ENCODE measurements at regions not wholly inside any gene's neighbourhood (a gene's known extent, or its start where the extent isn't known, plus 50 kb on each side); places are given as distances from the start of the nearest gene placed in this dataset.

DNA sequence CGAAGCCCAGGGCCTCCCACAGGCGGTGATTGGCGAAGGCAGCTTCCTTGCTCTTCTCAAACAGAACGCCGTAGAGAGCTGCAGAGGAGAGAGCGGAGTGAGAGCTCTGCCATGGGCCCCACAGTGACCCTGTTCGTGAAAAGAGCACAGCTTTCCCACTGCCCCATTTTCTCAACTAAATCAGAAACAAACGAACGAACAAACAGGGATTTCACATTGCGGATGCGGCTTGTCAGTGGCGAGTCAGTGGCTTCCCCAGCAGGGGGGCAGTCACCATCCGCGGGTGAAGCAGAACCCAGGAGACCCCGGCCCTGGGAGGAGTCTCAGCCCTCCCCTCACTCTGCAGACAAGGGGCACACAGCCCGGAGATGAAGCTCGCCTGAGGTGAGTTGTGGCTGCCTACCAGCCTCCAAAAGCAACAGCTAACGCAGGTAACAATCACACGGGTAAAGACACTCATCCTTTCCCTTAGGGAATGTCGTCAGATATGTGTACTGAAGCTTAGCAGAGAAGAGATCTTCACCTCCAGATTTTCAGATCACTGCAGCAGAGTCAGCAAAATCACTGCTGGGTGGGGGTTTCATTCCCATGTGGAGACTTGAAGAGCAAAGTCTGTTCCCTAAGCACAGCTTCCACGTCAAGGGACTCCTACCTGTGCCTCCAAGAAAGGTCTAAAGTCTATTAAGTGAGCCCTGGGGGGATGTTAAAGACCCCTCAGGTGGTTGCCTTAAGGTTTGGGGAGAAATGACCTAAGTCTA, 51.2 kb upstream of the GPR31 start:
- H3K4me1 ChIP-seq: no peaks in the 10 kb centered on the region
- H3K9me3 ChIP-seq: no peaks in the 10 kb centered on the region
- no peak overlapping the region for H3K27ac ChIP-seq
- intact Hi-C loops (cut with DNase I): no loop called here
- H3K27me3 ChIP-seq: peaks cover 0 to 21% (median 5%) of the 10 kb centered on the region in 7 donors
- no peak for DNase-seq
- no peaks in the 10 kb centered on the region for H3K36me3 ChIP-seq
- no peak overlapping the region for H3K4me3 ChIP-seq
- TF ChIP-seq, protein P1, sequence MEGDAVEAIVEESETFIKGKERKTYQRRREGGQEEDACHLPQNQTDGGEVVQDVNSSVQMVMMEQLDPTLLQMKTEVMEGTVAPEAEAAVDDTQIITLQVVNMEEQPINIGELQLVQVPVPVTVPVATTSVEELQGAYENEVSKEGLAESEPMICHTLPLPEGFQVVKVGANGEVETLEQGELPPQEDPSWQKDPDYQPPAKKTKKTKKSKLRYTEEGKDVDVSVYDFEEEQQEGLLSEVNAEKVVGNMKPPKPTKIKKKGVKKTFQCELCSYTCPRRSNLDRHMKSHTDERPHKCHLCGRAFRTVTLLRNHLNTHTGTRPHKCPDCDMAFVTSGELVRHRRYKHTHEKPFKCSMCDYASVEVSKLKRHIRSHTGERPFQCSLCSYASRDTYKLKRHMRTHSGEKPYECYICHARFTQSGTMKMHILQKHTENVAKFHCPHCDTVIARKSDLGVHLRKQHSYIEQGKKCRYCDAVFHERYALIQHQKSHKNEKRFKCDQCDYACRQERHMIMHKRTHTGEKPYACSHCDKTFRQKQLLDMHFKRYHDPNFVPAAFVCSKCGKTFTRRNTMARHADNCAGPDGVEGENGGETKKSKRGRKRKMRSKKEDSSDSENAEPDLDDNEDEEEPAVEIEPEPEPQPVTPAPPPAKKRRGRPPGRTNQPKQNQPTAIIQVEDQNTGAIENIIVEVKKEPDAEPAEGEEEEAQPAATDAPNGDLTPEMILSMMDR (IDR thresholded peaks at IDR 0.05): no peak
- no peak for ATAC-seq
- 64 to 76% methylated on average over 21 of the region's 21 CpGs for WGBS, 2 donors

DNA sequence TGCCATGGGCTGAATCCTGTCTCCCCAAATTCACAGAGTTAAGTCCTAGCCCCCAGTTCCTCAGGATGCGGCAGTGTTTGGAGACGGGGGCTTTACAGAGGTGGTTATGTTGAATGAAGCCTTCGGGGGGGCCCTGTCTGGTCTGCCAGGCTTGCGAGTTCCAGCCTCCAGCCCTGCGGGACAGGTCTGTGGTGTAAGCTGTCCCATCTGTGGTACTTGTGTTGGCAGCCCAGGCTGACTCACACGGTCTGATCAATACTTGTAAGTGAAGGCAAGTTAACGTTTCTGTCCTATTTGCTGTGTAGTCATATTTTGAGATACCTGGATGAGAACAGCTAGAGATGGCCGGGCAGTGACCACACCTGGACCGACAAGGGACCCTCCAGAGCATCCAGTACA, 51.8 kb upstream of the GPR31 start:
- TF ChIP-seq, protein P1 (IDR thresholded peaks at IDR 0.05): no peak
- Histone ChIP-seq H3K27ac (no peak overlapping the region), H3K36me3 (no peaks in the 10 kb centered on the region), H3K27me3 (peaks cover 0 to 21% (median 5%) of the 10 kb centered on the region in 7 donors), H3K4me3 (no peak overlapping the region), H3K4me1 (no peaks in the 10 kb centered on the region), H3K9me3 (no peaks in the 10 kb centered on the region)
- 92 to 94% methylated on average over 9 of the region's 9 CpGs for WGBS, 2 donors
- DNase-seq (no peak), ATAC-seq (no peak)
- intact Hi-C loops (cut with DNase I): no loop called here

DNA sequence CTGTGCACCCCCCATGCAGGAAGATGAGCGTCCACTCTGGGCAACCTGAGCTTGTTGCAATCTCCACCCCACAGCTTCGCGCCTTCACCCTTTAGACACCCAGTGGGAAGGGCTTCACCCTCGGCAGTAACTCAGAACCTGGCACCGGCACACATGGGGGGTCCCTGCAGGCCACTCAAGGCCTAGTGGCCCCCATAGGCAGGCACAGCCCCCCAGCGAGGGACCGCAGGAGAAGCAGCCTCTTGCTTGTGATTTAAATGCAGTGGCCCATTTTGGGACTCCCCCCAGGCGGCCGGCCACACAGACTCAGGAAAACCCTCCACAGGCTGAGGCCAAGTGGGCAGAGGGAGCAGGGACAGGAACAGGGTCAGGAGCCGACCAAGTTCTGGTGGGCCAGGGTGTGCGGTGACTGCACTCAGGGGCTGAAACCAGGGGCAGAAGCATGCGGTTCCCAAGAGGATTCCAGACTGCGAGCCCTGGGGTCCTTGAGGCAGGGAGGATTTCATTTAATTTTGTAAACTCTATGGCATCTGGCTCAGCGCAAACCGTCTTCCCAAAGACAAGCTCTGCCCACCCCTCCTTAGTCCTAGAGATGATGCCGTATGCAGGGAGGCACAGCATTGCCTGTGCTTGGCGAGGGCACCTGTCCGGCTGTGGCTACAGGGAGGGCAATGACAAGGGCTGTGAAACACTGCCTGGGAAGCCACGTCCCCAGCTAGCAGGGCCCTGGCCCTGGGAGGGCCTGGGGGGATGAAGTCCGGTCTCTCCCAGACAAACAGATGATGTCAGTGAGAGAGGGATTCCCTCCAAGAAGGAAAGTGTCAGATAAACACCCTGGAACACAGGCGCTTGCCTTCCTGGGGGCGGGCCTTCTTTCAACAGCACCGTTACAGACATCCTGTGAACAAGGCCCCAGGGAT, 52.9 kb upstream of the GPR31 start:
- no peaks in the 10 kb centered on the region for H3K36me3 ChIP-seq
- TF ChIP-seq, protein P1 (IDR thresholded peaks at IDR 0.05): no peak
- intact Hi-C loops (cut with DNase I): loop anchor here in 4 of 10 donors (10.0 kb wide), 2 partner anchors 144 to 684 kb away; no protein-coding TSS in a partner anchor
- 66% methylated on average over 23 of the region's 23 CpGs for WGBS, 2 donors
- peak in 7 of 8 donors; percentile 38 to 76 (median 65) for ATAC-seq
- DNase-seq: peak in 1 of 2 donors; percentile 11
- peaks cover 0 to 21% (median 5%) of the 10 kb centered on the region in 7 donors for H3K27me3 ChIP-seq
- no peak overlapping the region for H3K27ac ChIP-seq
- no peaks in the 10 kb centered on the region for H3K9me3 ChIP-seq
- no peak overlapping the region for H3K4me3 ChIP-seq
- no peaks in the 10 kb centered on the region for H3K4me1 ChIP-seq

DNA sequence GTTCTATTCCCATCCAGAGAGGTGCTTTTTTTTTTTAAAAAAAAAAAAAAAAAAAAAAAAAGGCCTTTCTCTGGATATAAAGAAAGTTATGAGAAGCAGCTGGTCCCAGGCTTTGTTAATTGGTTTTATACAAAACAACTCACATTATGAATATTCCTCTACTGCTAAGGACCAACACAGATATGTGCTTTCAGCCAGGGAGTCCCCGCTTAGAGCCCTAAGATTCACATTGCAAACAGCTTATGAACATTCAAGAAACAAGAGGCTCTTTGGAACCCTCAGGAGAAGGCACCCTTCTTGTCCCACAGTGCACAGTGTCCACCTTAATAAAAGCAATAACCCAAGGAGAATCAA, 53.5 kb upstream of the GPR31 start:
- Histone ChIP-seq H3K36me3 (no peaks in the 10 kb centered on the region), H3K27ac (no peak overlapping the region), H3K4me3 (no peak overlapping the region), H3K27me3 (peaks cover 0 to 21% (median 5%) of the 10 kb centered on the region in 7 donors), H3K4me1 (no peaks in the 10 kb centered on the region), H3K9me3 (no peaks in the 10 kb centered on the region)
- DNase-seq (no peak), ATAC-seq (no peak)
- intact Hi-C loops (cut with DNase I): loop anchor here in 4 of 10 donors (10.0 kb wide), 2 partner anchors 144 to 684 kb away; no protein-coding TSS in a partner anchor
- TF ChIP-seq, protein P1 (IDR thresholded peaks at IDR 0.05): no peak
- WGBS, 2 donors: 77 to 88% methylated on average over 1 of the region's 1 CpG

Measured in heart right ventricle (tissue), 16 donors.